ENCODE measurements at regions not wholly inside any gene's neighbourhood (a gene's known extent, or its start where the extent isn't known, plus 50 kb on each side); places are given as distances from the start of the nearest gene placed in this dataset.

DNA sequence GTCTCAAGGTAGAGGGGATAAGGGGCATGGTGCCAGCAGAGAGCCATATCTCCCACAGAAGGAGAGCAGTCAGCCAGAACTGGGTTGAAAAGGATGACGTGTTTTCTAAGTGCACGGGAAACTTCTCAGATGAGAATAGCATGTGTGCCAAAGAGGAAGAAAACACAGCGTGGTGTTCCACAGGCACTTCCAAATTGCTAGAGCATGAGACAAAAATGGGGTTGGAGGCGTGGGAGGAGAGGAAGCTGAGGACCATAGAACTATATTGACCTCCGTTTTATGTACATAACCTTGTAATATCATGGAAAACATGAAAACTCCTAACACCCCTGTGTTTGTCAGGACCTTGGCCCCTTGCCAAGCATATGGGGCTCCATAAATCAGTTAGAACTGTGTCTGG, 682.7 kb upstream of the RAB6C start:
- no peak for DNase-seq

DNA sequence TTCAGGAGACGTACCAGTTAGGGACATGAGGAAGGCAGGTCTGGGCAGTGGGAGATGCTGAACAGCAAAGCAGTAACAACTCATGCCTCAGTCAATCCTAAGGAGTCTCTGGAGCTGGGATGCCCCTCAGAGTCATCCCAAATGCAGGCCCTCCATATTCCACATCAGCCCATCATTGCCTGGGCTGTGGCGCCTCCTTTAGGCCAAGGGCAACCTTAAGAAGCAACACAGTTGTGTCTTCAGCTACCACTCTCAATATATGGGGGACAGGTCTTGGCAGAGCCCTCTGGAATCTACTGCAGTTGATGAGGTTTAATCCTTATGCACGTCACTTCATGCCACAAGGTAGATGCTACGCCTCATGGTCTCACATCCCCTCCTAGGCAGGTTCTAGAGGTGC, 682.0 kb upstream of the RAB6C start:
- no peak for DNase-seq

DNA sequence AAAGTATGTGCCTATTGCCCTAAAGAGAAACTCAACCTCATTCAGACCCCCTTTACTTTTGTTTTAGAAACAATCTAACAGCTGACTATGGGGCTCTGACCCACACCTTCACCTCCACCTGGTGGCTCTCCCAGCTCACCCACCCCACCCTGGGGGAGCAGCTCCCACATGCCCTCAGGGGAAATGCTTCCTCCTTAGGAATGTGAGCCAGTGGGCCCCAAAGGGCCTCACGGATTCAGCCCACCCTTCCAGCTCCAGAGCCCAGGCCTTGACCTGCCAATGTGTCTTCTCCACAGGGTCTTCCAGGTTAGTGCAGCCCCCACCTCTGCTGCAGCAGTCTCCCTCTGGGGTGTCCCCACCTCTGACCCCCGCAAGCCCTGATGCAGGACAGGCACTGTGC, 680.1 kb upstream of the RAB6C start:
- no peak for DNase-seq

DNA sequence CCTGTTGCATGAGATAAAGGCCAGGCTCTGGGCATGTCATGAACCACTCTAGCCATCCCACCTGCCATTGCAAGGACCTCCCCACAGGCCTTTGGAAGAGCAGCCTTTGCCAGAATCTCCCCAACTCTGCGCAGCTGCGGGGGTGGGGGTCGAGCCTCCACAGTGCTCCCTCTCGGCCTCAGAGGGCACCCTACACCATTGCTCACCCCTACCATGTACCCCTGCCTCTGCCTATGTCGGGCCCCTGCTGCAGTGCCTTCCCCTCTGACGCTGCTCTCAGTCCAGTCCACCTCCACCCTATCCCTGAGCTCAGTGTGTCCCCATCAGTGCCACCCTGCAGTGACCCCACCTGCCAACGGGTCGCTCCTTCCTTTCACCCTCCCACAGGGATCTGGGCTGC, 679.7 kb upstream of the RAB6C start:
- no peak for DNase-seq

DNA sequence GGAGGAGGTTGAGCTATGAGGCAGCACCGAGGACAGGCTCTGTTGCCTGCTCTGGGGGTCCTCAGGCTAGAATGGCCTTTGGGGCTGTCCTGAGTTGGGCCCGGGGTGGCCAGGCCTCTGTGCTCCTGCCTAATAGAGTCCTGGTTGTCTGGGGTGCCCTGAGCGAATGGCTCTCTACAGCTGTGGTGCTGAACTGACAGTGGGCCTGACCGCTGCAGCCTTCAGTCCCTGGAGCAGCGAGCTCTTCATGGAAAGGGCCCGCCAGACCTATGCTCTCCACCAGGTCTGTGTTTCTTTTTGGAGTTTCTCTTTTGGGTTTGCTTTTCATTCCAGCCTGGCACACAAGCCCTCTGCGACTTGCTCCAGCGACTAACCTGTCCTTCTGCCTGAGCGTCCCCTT, 679.0 kb upstream of the RAB6C start:
- DNase-seq = no peak

DNA sequence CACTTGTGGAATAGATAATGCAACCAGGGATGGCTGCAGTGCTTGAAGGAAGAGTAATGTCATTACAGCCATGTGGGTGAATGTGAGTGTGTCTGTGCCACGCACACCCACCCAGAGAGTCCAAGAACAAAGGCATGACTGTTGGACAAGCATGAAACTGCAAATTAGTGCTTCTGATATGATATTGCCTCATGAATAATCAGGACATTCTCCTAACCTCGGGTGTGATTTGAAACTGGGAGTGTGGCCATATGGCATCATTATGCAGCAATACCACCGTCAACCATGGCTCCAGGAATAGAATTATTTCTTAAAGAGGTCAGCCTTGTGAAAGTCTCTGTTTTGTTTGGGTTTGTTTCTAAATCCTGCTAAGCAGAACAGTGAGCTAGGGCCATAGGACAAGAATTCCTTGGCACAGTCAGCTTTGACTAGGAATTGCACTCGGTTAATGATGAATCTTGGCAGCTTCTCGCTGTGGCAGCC, 678.0 kb upstream of the RAB6C start:
- DNase-seq = no peak

DNA sequence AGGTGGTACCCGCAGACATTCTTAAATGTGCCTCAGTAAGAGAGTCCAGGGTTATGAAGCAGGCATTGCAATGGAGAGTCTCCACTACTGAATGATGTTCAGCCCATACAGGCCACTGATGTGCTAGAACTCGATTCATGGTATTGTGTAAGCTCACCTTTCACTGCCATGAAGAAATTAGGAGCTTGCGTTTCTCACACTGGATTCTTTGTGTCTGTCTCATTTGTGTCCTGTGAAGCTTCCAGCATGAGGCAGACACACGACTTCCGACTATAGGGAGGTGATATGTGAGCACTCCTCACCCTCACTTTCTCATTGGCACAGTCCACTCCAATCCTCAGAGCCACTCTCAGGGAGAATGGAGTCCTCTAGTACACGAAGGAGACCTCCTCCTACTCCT, 677.4 kb upstream of the RAB6C start:
- no peak for DNase-seq

DNA sequence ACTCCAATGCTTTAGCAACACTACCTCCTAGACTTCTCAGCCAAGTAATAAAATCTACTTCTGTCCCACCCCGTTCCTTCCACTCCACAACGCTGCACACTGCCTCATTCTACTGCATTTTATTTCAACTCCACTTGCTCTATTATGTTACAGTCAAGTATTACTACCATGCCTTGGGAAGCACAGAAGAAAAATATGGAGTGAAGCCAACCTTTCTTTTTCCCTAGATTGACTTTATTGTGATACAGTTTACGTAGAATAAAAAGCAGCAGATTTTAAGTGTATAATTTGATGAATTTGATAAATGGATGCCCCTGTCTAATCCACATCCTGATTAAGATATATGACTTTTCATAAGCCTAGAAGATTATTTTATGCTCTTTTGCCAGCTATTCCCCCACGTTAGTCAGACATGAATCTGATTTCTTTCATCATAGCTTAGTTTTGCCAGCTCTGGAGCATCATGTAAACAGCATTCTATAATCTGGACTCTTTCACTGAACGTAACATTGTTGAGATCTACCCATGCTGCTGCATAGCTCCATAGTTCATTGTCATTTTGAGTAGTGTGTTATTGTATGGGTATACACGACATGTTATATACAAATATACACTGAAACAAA, 676.8 kb upstream of the RAB6C start:
- no peak for DNase-seq

DNA sequence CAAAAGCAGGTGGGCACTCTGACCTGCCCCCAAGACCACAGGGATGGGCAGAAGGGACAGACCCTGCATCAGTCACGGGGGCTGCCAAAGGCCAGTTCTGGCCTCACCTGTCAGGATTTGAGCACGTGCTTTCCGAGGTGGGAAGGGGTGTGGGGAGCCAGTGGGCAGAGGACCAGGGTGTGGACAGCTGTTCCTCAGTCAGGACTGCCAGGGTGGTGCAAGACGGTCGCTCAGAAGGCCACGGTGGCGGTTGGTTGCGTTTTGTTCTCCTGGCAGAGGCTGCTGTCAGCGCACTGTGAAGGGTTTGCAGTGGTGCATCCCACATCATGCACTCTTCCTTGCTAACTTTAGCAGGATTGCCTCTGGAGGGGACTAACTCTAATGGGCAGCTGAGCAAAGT, 665.3 kb upstream of the RAB6C start:
- DNase-seq = no peak

DNA sequence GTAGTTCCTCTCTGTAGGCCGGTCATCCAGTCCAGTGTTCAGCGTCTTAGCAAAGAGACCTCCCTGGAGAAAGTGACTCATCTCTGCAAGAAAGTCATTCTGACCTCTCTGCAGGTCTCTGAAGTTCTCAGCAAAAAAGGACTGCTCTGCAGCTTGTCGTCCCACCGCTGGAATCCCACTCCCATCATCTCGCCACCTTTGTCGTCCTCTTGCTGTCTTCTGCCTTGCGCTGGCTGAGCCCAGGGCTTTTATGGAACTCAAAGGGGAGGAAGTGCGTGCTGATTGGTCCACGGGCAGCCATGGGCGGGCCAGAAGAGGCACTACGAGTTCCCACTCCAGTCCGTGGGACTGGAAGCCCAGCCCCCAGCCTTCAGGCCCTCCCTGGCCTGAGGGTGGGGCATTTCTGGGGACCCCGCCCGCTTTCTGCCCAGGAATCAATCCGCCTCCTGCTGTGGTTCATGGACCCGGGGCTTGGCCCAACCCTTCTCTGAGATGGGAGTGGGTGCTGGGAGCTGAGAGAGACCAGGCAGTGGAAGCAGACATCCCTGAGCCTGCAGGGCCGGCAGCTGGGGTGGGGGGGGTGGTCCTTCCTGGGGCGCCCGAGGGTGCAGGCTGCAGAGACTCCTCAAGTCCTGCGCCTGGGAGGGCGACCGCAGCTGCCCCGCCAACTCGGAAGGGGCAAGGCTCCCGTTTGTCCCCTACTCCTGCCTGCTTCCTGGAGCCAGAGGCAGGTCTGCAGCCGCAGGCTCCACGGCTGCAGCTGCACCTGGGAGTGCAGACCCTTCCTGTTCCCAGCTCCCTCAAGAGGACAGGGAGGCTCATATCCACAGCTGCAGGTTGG, 660.7 kb upstream of the RAB6C start:
- DNase-seq = no peak

DNA sequence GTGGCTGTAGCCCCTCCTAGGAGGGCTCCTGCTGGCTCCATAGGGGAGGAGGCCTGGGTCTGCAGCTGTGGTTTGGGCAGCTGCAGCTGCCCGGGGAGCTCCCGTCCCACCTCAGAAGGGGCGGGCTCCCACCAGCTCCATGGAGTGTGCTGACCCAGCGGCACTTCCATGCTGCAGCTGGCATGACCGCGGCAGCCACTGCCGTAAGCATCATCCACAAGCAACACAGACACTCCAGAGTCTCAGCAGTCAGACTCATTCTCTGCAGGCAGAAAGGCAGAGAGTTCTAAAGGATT, 660.1 kb upstream of the RAB6C start:
- no peak for DNase-seq

DNA sequence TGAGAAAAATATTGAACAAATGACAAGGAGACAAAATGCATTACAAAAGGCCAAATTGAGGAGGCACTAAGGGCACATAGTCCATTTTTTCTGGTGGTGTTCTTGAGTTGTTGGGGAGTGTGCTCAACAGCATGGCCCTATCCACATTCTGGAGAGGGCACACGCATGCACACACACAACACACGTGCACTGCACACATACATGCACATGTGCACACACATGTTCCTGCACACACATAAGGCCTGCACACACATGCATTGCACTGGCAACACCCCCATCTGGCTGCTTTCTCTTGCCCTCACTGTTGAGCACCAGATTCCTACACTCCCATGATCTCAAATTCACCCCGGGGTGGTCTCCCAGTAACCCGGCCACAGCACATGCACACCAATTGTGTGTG, 659.2 kb upstream of the RAB6C start:
- DNase-seq = no peak

DNA sequence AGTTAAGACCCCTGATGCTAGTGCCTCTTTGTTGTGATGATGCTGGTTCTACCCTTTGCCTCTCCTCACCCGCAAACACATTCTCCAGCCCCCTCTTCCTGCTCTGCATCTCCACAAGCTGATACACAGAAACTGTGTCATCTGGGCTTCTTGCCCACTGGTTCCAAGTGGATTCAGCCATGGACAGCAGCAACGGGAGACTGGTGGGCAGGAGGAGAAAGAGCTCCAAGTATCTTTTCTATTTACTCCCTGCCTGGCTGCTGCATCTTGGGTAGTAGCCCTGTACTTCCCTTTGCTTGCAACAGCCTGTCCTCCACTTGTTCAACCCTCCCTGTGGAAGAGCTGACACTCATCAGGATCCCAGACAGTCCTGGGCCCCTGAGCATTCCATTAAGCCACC, 655.1 kb upstream of the RAB6C start:
- DNase-seq = no peak

DNA sequence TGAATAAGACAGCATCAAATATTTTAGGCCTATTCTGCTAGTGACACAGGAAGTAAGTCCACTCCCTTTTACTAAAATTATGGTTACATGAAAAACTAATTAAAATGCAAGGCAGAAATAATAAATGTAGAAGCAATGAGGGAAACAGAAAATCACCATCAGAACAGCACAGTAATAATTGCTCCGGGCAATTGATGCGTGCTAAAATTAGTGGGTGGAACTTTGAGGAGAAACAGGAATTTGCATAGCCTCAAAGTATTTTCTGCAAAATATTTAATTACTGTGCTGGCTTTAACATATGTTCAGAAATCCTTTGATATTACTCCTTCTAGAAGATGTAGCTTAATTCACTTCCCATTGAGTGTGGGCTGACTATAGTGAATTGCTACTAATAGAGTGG, 654.3 kb upstream of the RAB6C start:
- no peak for DNase-seq

DNA sequence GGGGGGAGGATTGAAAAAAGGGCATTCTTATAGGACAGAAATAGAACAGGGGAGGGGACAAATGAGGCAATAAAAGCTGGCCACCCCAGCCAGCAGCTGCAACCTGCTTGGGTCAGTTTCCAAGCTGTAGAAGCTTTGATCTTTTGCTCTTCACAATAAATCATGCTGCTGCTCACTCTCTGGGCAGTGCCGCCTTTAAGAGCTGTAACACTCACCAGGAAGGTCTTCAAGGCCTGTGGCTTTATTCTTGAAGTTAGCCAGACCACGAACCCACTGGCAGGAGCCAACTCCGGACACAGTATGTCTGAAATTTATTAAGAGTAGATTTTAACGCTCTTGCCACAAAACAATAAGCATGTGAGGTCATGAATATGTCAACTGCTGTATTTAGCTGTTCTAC, 649.9 kb upstream of the RAB6C start:
- no peak for DNase-seq

DNA sequence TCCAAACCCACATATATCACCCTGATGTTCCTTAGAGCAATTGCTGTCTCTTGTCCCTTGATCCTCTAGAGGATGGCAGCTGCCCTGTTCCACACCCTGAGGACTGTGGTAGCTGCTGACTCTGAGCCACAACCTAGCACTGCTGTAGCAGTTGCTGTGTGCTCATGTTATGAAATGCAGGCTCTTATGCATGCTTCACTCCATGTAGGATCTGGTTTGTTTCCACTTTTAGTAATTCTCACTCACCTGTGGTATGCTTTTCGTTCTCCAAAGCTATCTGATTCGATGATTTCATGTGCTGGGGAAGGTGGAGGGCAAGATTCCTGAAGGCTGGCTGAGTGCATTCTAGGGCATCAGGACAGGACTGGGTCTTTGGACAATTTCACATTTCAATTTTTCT, 649.0 kb upstream of the RAB6C start:
- DNase-seq = no peak

DNA sequence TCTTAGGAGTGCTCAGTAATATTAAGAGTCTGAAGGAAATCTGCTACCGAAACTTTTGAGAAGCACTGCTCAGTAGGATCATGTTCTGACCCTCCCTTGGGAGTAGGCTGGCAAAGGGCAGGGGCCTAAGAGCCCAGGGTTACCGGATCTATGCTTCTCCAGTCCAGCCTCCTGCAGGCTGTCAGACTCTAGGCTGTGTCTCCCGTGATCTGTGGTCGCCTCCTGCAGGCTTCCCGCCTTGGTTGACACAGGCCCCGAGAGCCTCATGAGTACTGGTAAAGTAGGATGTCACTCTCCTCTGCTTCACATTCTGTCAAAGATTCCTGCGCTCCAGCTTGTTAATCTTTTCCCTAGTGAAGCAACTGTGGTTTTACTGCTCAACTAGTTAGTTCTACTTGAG, 647.8 kb upstream of the RAB6C start:
- DNase-seq = no peak

DNA sequence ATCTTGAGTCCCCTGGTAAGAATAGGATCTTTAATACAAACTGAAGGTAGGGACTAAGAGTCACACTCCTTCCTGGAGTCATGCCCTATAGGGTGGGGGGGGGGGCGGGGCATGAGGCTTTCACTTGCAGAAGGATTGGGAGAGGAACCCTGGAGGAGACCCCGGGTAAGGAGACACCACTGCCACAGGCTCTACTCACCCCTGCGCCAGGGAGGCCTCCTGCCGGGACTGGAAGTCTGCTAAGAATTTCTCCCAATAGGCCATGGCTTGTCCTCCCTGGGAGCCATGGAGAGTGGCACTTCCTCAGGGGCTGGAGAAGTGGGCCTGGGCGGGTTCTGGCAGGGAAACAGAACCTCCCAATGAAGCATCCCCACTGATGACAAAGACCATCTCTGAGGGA, 645.3 kb upstream of the RAB6C start:
- no peak for DNase-seq

DNA sequence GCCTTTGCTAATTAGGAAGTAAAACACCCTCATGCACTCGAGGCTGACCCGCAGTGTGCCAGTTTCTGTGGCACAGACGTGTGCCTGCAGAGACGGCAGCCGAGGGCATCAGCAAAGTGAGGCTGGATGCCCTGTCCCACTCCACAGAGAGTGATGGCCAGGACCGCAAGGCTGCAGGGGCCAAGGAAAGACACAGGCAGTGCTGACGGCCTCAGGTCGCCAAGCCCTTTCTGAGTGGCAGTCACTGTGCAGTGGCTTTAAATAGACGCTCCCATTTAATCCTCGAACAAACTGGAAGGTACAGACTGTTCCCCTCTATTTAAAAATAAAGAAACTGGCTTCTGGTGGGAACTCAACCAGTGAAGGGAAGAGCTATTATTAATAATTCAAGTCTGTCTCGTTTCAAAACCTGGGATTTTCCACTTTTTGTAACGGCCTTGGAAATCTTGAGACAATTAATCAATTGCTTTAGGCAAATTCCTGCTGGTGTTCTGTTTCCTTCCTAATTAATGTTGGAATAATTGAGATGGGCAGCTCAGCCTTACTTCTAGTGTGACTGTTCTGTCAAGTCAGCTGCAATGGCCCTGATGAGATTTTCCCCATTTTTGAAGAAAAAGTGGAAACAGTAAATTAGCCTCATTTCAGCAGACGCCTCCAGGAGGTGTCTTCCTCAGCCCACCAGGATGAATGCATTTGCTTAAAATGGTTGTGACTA, 644.6 kb upstream of the RAB6C start:
- no peak for DNase-seq

DNA sequence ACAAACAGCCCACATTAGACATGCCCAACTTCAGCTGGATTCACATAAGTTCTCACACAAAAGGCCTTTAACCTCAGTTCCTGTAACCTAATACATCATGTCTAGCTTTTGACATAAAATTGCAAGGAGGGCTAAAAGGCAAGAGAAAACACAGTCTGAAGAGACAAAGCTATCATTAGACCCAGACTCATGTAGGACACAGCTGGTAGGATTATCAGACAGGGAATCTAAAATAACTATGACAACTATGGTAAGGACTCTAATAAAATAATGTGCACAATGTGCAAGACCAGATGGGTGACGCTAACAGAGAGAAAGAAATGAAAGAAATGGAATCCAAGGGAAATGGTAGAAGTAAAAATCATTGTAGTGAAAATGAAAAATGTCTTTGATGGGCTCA, 643.2 kb upstream of the RAB6C start:
- no peak for DNase-seq

DNA sequence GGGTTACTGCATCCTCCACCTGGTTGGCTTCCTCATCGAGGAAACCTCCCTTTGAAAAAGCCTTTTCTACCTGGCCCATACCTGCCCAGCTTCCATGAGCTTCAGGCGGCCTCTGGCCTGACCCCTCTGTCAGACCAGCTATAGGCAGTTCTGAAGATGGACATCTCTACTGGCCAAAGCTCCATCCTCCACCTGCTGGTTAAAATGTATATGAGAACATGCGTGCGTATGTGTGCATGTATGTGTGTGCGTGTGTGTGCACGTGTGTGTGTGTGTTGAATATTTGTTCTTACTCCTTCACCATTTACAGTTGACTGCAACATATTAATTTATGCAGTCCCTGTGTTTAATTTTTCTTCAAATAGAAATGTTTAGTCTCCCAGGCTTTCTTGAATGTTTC, 642.4 kb upstream of the RAB6C start:
- DNase-seq = no peak

DNA sequence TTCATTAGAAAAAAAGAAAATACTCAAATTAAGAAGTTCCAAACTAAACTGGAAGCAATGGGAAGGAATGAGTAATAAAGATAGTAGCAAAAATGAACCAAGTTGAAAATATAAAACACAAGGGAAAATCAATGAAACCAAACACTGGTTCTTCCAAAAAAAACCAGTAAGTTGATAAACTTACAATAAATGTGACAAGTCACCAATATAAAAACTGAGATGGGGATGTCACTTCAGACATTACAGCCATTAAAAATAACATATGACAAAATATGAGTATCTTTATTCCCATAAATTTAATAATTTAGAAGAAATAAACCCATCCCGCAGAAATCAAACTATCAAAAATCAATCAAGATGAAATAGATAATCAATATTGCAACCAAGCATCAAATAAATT, 633.9 kb upstream of the RAB6C start:
- no peak for DNase-seq

DNA sequence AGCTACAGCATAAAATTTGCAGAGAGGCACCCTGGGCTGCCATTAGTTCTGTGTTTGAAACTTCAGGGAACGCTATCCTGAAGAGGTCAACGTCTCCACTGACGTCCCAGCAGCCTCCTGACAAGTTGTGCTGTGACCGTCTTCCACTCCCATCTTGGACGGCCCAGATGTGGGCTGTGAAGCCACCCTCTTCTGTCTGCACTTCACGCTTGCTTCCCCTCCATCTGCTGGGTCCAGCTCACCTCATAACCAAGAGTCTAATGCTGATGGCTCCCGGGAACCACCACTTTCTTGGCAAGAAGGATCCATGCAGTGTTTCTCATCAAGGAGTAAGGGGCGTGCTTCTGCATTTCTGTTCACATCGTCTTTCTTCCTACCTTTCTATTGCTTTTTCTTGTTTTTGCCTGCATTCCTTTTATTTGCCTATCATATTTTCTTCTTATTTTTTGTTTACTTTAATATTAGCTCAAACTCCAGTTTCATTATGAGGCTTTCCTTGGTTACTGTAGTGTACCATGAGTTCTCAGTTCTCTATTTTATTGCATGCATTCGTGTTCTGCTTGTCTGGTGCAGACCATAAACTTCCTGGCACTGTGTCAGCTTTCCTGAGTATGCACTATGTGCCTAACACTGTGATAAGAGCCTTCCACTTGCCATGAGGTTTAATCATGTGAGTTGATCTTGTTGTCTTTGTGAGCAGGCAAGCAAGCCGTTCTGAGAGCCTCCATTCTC, 631.8 kb upstream of the RAB6C start:
- no peak for DNase-seq

DNA sequence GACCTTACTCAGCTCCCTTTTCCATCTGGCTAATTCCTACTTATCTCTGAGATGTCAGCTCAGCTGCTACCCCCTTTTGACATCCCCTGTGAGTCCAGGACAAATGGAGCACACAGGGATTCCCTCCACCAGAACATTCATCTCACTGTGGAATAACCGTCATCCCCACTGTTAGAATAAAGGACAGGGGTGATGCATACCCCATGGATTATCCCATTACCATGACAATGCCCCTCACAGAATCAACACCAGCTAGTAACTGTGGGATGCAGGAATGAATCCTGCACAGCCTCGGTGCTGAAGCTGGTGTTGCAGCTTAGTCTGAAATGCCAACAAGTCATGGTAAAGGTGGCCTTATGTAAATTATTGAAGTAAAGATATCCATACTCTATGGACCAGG, 624.8 kb upstream of the RAB6C start:
- DNase-seq = no peak

Data from 8988T (cell line).